HFF-Myc (cell line): ENCODE measurements at regions not wholly inside any gene's neighbourhood (a gene's known extent, or its start where the extent isn't known, plus 50 kb on each side); places are given as distances from the start of the nearest gene placed in this dataset.

Source experiments
- DNase-seq: peaks from one replicate; pipeline ENCODE4 v3.0.0-alpha.2; 2011; ENCODE audit warnings: low read depth; ENCODE audit errors: extremely low read depth
- H3K4me3 ChIP-seq: replicated peaks from 2 replicates; pipeline ENCODE4 v1.5.1; 2011; ENCODE audit warnings: low read depth, mild to moderate bottlenecking, control low read depth, low read length
- CTCF ChIP-seq: IDR thresholded peaks from 2 replicates; pipeline ENCODE4 v1.5.1; 2012; ENCODE audit warnings: mild to moderate bottlenecking, low read depth, low read length, control low read depth; ENCODE audit errors: missing control alignments

DNA sequence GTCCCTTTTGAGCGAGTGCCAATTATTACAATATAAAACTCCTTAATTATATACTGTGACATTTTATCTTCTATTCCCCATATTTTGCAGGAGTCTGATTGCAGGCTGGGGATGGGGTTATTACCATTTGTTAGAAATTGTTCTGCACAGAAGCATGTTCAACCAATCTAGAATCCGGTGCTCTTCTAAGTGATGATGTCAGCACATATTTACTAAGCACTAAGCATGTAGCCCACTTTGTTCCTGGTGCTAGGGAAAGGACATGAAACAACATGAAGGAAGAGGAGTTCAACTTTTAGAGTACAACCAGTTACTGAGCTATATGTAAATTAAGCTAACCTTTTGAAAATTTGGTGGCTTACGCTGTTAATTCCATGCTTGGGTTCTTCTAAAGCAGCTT is 52.8 kb upstream of the IL1RAPL2 start:
- H3K4me3 ChIP-seq, result no peak overlapping the region
- TF ChIP-seq CTCF, result no peak

DNA sequence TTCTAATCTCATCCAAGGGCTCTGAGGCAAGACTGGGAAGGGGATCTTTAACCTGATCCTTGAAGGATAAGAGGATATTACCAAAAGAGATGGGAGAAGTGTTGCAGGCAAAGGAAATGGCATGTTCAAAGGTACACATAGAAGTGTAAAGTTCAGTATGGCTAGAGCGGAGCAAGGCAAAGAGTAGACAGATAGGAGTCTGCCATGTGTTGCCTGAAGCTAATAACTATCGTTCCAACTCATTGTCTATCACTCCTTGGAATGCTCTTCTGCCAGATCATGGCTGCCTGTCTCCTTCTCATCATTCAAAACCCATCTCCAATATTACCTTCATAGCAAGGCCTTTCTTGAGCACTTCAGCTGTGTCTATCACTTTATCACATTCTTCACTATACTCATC is 55.2 kb upstream of the IL1RAPL2 start:
- no peak for DNase-seq
- H3K4me3 ChIP-seq, result no peak overlapping the region
- TF ChIP-seq CTCF, result no peak

More for the DNA sequence above, 52.8 kb upstream of the IL1RAPL2 start:
- DNase-seq, result no peak

- TF ChIP-seq CTCF, result no peak
- H3K4me3 ChIP-seq, result no peak overlapping the region
- no peak for DNase-seq
Measured at GRCh38 chrX:104502460-104502859, 63.5 kb upstream of the IL1RAPL2 start.

- H3K4me3 ChIP-seq, result no peak overlapping the region
- no peak for TF ChIP-seq CTCF
- DNase-seq, result no peak
Measured at GRCh38 chrX:104488811-104489210, 77.2 kb upstream of the IL1RAPL2 start.

- no peak overlapping the region for H3K4me3 ChIP-seq
- no peak for TF ChIP-seq CTCF
- DNase-seq, result no peak
Measured at GRCh38 chrX:104486691-104487090, 79.3 kb upstream of the IL1RAPL2 start.

GRCh38 chrX:104482757-104483156 is 83.2 kb upstream of the IL1RAPL2 start:
- DNase-seq, result no peak
- no peak for TF ChIP-seq CTCF
- no peak overlapping the region for H3K4me3 ChIP-seq

DNA sequence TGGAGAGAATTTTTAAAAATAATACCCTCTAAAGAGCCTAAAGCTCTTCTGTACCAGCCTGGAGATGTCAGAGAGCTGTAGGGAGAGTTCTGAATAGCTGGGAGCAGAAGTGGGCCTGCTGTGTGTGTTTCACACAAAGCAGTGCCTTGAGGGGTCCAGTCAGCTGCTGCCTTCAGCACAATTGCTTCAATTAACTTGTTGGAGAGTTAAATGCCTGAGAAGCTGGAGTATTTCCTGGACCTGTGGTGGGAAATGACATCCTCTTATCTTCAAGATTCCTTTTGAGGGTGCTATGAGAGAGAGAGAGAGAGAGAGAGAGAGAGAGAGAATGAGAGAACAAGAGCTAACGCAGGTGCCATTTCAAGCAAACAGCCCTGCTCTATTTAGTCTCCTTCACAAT is 96.2 kb upstream of the IL1RAPL2 start:
- TF ChIP-seq CTCF, result no peak
- DNase-seq, result no peak
- H3K4me3 ChIP-seq, result no peak overlapping the region
